ENCODE measurements at regions not wholly inside any gene's neighbourhood (a gene's known extent, or its start where the extent isn't known, plus 50 kb on each side); places are given as distances from the start of the nearest gene placed in this dataset.

DNA sequence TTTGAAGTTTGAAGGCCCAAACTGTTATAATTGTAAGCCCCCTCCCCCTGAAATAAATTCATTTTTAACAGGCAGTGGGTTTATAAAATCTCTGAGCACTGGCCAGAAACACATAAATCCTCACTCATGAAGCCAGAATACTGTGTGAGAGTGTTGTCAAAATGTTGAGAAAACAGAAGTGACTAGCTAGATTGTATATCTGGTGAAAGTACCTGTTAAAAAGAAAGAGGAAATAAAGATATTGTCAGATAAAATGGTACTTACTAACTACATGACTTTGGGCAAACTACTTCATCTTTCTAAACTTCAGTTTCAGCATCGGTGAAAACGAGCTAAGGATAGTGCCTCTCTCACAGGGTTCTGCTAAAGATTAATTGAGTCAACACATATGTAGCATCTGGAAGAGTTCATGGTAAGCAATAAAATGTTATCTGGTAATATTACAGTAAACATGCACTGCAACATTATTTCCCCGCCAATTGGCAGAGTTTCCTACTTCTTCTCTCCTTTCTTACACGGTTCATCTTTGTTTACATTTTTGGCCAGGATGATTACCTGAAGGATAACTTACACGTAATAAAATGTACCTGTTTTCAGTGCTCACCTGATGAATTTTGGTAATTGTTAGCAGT lies 202.5 kb upstream of the CHRM2 start:
- TF ChIP-seq GATA3 (IDR thresholded peaks at IDR 0.05; ENCODE audit: low read depth, low read length) = peak; percentile 20; the same call in 1 of the 2 replicates
- peak; percentile 40; the same call in 1 of the 2 replicates for TF ChIP-seq GATA2 (IDR thresholded peaks at IDR 0.05; ENCODE audit: low read depth, low read length)

All from SH-SY5Y (cell line).